SK-N-SH (cell line): ENCODE measurements at regions not wholly inside any gene's neighbourhood (a gene's known extent, or its start where the extent isn't known, plus 50 kb on each side); places are given as distances from the start of the nearest gene placed in this dataset.

Experiments
- EP300 ChIP-seq, 2 experiments: IDR thresholded peaks; 2 replicates each; pipeline versions ENCODE4 v1.4.0 to v1.6.1; 2012; ENCODE audit warnings: borderline replicate concordance in 1 of 2, low read depth in 1 of 2, low read length in 1 of 2
- EZH2phosphoT487 ChIP-seq: fragments of 200-600 bp; sonication (generic); IDR thresholded peaks from 2 replicates; pipeline ENCODE4 v1.6.1; 2017; ENCODE audit warnings: low read depth, mixed run types, mild to moderate bottlenecking, antibody characterized with exemption, moderate library complexity, borderline replicate concordance
- GABPA ChIP-seq: IDR thresholded peaks from 2 replicates; pipeline ENCODE4 v1.4.0; 2012; ENCODE audit warnings: low read depth, mild to moderate bottlenecking
- GATA2 ChIP-seq: sonication (generic); formaldehyde crosslinking; IDR thresholded peaks from 2 replicates; pipeline ENCODE4 v1.5.0; 2020; ENCODE audit warnings: mild to moderate bottlenecking, missing genetic modification reagents
- JUND ChIP-seq: IDR thresholded peaks from 2 replicates; pipeline ENCODE4 v1.4.0; 2012
- MXI1 ChIP-seq: IDR thresholded peaks from 2 replicates; pipeline ENCODE4 v1.6.1; 2012; ENCODE audit warnings: mild to moderate bottlenecking, low read depth, low read length, improper control_type of control experiment
- NRF1 ChIP-seq: IDR thresholded peaks from 2 replicates; pipeline ENCODE4 v1.6.1; 2012; ENCODE audit warnings: low read depth, mild to moderate bottlenecking, low read length
- POLR2AphosphoS5 ChIP-seq: IDR thresholded peaks from 2 replicates; pipeline ENCODE4 v1.6.1; 2012; ENCODE audit warnings: low read depth, low read length
- REST ChIP-seq: IDR thresholded peaks from 2 replicates; pipeline ENCODE4 v1.6.1; 2012; ENCODE audit warnings: mild to moderate bottlenecking, low read depth, low read length, moderate library complexity
- RXRA ChIP-seq: IDR thresholded peaks from 2 replicates; pipeline ENCODE4 v1.4.0; 2012; ENCODE audit warnings: low read depth, mild to moderate bottlenecking, borderline replicate concordance
- TAF1 ChIP-seq: IDR thresholded peaks from 2 replicates; pipeline ENCODE4 v1.6.1; 2012; ENCODE audit warnings: low read depth, mild to moderate bottlenecking, low read length, moderate library complexity, borderline replicate concordance
- USF1 ChIP-seq: IDR thresholded peaks from 2 replicates; pipeline ENCODE4 v1.4.0; 2012; ENCODE audit warnings: low read depth, borderline replicate concordance
- YY1 ChIP-seq: IDR thresholded peaks from 2 replicates; pipeline ENCODE4 v1.4.0; 2012; ENCODE audit warnings: low read depth, mild to moderate bottlenecking
- TF ChIP-seq, protein P1 (sequence below): fragments of 200-600 bp; sonication (generic); IDR thresholded peaks from 2 replicates; pipeline ENCODE4 v1.6.1; 2017; ENCODE audit warnings: antibody characterized with exemption, mild to moderate bottlenecking, moderate library complexity

GRCh38 chr17:79155701-79156100, 81.1 kb downstream of the ENGASE start:
- TF ChIP-seq, protein P1, sequence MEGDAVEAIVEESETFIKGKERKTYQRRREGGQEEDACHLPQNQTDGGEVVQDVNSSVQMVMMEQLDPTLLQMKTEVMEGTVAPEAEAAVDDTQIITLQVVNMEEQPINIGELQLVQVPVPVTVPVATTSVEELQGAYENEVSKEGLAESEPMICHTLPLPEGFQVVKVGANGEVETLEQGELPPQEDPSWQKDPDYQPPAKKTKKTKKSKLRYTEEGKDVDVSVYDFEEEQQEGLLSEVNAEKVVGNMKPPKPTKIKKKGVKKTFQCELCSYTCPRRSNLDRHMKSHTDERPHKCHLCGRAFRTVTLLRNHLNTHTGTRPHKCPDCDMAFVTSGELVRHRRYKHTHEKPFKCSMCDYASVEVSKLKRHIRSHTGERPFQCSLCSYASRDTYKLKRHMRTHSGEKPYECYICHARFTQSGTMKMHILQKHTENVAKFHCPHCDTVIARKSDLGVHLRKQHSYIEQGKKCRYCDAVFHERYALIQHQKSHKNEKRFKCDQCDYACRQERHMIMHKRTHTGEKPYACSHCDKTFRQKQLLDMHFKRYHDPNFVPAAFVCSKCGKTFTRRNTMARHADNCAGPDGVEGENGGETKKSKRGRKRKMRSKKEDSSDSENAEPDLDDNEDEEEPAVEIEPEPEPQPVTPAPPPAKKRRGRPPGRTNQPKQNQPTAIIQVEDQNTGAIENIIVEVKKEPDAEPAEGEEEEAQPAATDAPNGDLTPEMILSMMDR, result no peak
- TF ChIP-seq NRF1 (no peak), EP300 (IDR thresholded peaks at IDR 0.05; ENCODE audit: borderline replicate concordance in 1 of 2, low read depth in 1 of 2, low read length in 1 of 2) (no peak), RXRA (no peak), YY1 (no peak), GABPA (no peak), EZH2phosphoT487 (no peak), GATA2 (CRISPR knock-in tag) (no peak), JUND (no peak), MXI1 (no peak), TAF1 (no peak), REST (no peak), USF1 (no peak), POLR2AphosphoS5 (no peak)
